ENCODE measurements at regions not wholly inside any gene's neighbourhood (a gene's known extent, or its start where the extent isn't known, plus 50 kb on each side); places are given as distances from the start of the nearest gene placed in this dataset.

DNA sequence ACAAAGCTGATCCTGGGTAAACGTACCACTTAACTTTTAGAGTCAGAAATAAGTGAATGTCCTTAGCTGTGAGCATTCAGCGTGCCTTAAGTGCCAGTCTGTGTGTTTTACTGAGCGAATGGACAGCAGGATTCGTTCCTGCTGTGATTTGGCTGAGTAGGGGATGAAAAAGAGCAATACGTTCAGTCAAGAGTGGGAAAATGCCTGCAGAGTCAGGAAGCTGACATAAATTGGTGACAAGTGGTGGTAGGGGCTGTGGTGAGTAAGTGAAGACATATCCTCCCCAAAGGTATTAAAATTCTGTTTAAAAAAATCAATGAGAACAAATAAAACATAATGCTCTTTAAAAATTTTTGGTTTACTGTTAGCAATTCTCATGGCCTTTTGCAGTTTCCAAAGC, 56.6 kb upstream of the TNIP3 start:
- TF ChIP-seq POLR2AphosphoS5 (IDR thresholded peaks at IDR 0.05; ENCODE audit: low read depth, low read length): no peak
- TF ChIP-seq, protein P1, sequence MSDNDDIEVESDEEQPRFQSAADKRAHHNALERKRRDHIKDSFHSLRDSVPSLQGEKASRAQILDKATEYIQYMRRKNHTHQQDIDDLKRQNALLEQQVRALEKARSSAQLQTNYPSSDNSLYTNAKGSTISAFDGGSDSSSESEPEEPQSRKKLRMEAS (IDR thresholded peaks at IDR 0.05): no peak
- TF ChIP-seq CREB1 (IDR thresholded peaks at IDR 0.05): no peak
- no peak for TF ChIP-seq EP300 (IDR thresholded peaks at IDR 0.05; ENCODE audit: borderline replicate concordance in 1 of 2, low read depth in 2 of 2, low read length in 2 of 2)
- no peak for TF ChIP-seq FOSL1 (IDR thresholded peaks at IDR 0.05; ENCODE audit: insufficient read depth, low read depth, low read length)
- no peak for TF ChIP-seq CEBPB (IDR thresholded peaks at IDR 0.05; ENCODE audit: low read depth, low read length)
- TF ChIP-seq CTCF (IDR thresholded peaks at IDR 0.05; ENCODE audit: control extremely low read depth in 1 of 3, insufficient read depth in 1 of 3, low read depth in 1 of 3, low read length in 3 of 3): no peak
- TF ChIP-seq SP4 (IDR thresholded peaks at IDR 0.05; ENCODE audit: low read length): no peak
- no peak for TF ChIP-seq EZH2 (IDR thresholded peaks at IDR 0.05; ENCODE audit: low read depth, low read length, severe bottlenecking)
- TF ChIP-seq KDM1A (IDR thresholded peaks at IDR 0.05; ENCODE audit: borderline replicate concordance, low read length): no peak
- no peak for TF ChIP-seq CBX5 (IDR thresholded peaks at IDR 0.05; ENCODE audit: low read depth, low read length)
